Activated T-helper 1 cell treated with anti-CD3 and anti-CD28 coated beads, Interleukin-12 subunit alpha, Interleukin-12 subunit beta, Interleukin-2, Interleukin-4 antibody, amounts not matched to agents 30 ng/mL and 10 ng/mL and 1 ng/mL, durations not matched to agents 14 hours and 24 hours and 36 hours (primary cell): ENCODE measurements at regions not wholly inside any gene's neighbourhood (a gene's known extent, or its start where the extent isn't known, plus 50 kb on each side); places are given as distances from the start of the nearest gene placed in this dataset.

Source experiments
- DNase-seq: peaks from one replicate; pipeline ENCODE4 v3.0.0; 2021; ENCODE audit warnings: low spot score
- H3K27ac Mint-ChIP-seq: one replicate; pipeline ENCODE4 v1.8.0; 2021; ENCODE audit warnings: mild to moderate bottlenecking, mixed read lengths
- H3K27me3 Mint-ChIP-seq: one replicate; pipeline ENCODE4 v1.8.0; 2022; ENCODE audit warnings: mild to moderate bottlenecking, moderate library complexity, mixed read lengths; ENCODE audit not compliant: insufficient read depth
- H3K36me3 Mint-ChIP-seq: one replicate; pipeline ENCODE4 v1.8.0; 2021; ENCODE audit warnings: low read depth, mixed read lengths
- H3K4me1 Mint-ChIP-seq: one replicate; pipeline ENCODE4 v1.8.0; 2021; ENCODE audit warnings: low read depth, mixed read lengths
- H3K4me3 Mint-ChIP-seq: one replicate; pipeline ENCODE4 v1.8.0; 2021; ENCODE audit warnings: mild to moderate bottlenecking, moderate library complexity, mixed read lengths
- H3K9me3 Mint-ChIP-seq: one replicate; pipeline ENCODE4 v1.8.0; 2021; ENCODE audit warnings: mixed read lengths
- intact Hi-C: fragments of 100-400 bp; cut with micrococcal nuclease; formaldehyde crosslinking; loops from one replicate; pipeline ENCODE4 v1.15.1; 2024

GRCh38 chr5:89968958-89969381 is 440.6 kb downstream of the CETN3 start:
- intact Hi-C loops = no loop called here
- DNase-seq = no peak
- no peaks in the 10 kb centered on the region for H3K27me3 Mint-ChIP-seq
- H3K4me3 Mint-ChIP-seq = no peak overlapping the region
- H3K27ac Mint-ChIP-seq = no peak overlapping the region
- no peaks in the 10 kb centered on the region for H3K36me3 Mint-ChIP-seq
- H3K4me1 Mint-ChIP-seq = no peaks in the 10 kb centered on the region
- H3K9me3 Mint-ChIP-seq = no peaks in the 10 kb centered on the region

- Mint-ChIP-seq H3K9me3 (no peaks in the 10 kb centered on the region), H3K4me3 (no peak overlapping the region), H3K36me3 (no peaks in the 10 kb centered on the region), H3K27me3 (no peaks in the 10 kb centered on the region), H3K27ac (no peak overlapping the region), H3K4me1 (no peaks in the 10 kb centered on the region)
- intact Hi-C loops = no loop called here
- DNase-seq = no peak
These were observed 441.6 kb downstream of the CETN3 start for GRCh38 chr5:89967771-89968444.

- DNase-seq = no peak
- Mint-ChIP-seq H3K4me3 (no peak overlapping the region), H3K27me3 (no peaks in the 10 kb centered on the region), H3K9me3 (no peaks in the 10 kb centered on the region), H3K36me3 (no peaks in the 10 kb centered on the region), H3K27ac (no peak overlapping the region), H3K4me1 (no peaks in the 10 kb centered on the region)
- intact Hi-C loops = no loop called here
These were observed 452.7 kb downstream of the CETN3 start for GRCh38 chr5:89956838-89957237.

- Mint-ChIP-seq H3K36me3 (no peaks in the 10 kb centered on the region), H3K4me3 (no peak overlapping the region), H3K9me3 (no peaks in the 10 kb centered on the region), H3K27ac (no peak overlapping the region), H3K4me1 (no peaks in the 10 kb centered on the region), H3K27me3 (no peaks in the 10 kb centered on the region)
- intact Hi-C loops = no loop called here
- DNase-seq = no peak
These were observed 454.6 kb downstream of the CETN3 start for GRCh38 chr5:89954916-89955315.

GRCh38 chr5:89951876-89952275 is 457.7 kb downstream of the CETN3 start:
- H3K4me3 Mint-ChIP-seq = no peak overlapping the region
- no peaks in the 10 kb centered on the region for H3K9me3 Mint-ChIP-seq
- no peak for DNase-seq
- no peaks in the 10 kb centered on the region for H3K27me3 Mint-ChIP-seq
- no peaks in the 10 kb centered on the region for H3K36me3 Mint-ChIP-seq
- H3K27ac Mint-ChIP-seq = no peak overlapping the region
- H3K4me1 Mint-ChIP-seq = no peaks in the 10 kb centered on the region
- intact Hi-C loops = no loop called here

- intact Hi-C loops = no loop called here
- Mint-ChIP-seq H3K4me3 (no peak overlapping the region), H3K4me1 (no peaks in the 10 kb centered on the region)
These were observed 459.3 kb downstream of the CETN3 start for GRCh38 chr5:89950234-89950633.

GRCh38 chr5:89948977-89949376 is 460.6 kb downstream of the CETN3 start:
- Mint-ChIP-seq H3K9me3 (no peaks in the 10 kb centered on the region), H3K36me3 (no peaks in the 10 kb centered on the region), H3K27me3 (no peaks in the 10 kb centered on the region), H3K27ac (no peak overlapping the region), H3K4me1 (no peaks in the 10 kb centered on the region), H3K4me3 (no peak overlapping the region)
- intact Hi-C loops = no loop called here
- DNase-seq = no peak

More at GRCh38 chr5:89950234-89950633, 459.3 kb downstream of the CETN3 start:
- Mint-ChIP-seq H3K36me3 (no peaks in the 10 kb centered on the region), H3K27me3 (no peaks in the 10 kb centered on the region), H3K27ac (no peak overlapping the region), H3K9me3 (no peaks in the 10 kb centered on the region)
- DNase-seq = no peak

GRCh38 chr5:89946916-89947315 is 462.6 kb downstream of the CETN3 start:
- H3K4me3 Mint-ChIP-seq = no peak overlapping the region
- H3K27ac Mint-ChIP-seq = no peak overlapping the region
- no peak for DNase-seq
- no peaks in the 10 kb centered on the region for H3K27me3 Mint-ChIP-seq
- no peaks in the 10 kb centered on the region for H3K4me1 Mint-ChIP-seq
- no peaks in the 10 kb centered on the region for H3K36me3 Mint-ChIP-seq
- intact Hi-C loops = no loop called here
- H3K9me3 Mint-ChIP-seq = no peaks in the 10 kb centered on the region

GRCh38 chr5:89946508-89946907 is 463.0 kb downstream of the CETN3 start:
- H3K27ac Mint-ChIP-seq = no peak overlapping the region
- H3K4me1 Mint-ChIP-seq = no peaks in the 10 kb centered on the region
- no peak overlapping the region for H3K4me3 Mint-ChIP-seq
- H3K36me3 Mint-ChIP-seq = no peaks in the 10 kb centered on the region
- H3K9me3 Mint-ChIP-seq = no peaks in the 10 kb centered on the region
- intact Hi-C loops = no loop called here
- H3K27me3 Mint-ChIP-seq = no peaks in the 10 kb centered on the region
- no peak for DNase-seq

GRCh38 chr5:89942171-89942570 is 467.4 kb downstream of the CETN3 start:
- no peaks in the 10 kb centered on the region for H3K4me1 Mint-ChIP-seq
- H3K27me3 Mint-ChIP-seq = no peaks in the 10 kb centered on the region
- DNase-seq = no peak
- intact Hi-C loops = no loop called here
- H3K27ac Mint-ChIP-seq = no peak overlapping the region
- no peaks in the 10 kb centered on the region for H3K9me3 Mint-ChIP-seq
- no peaks in the 10 kb centered on the region for H3K36me3 Mint-ChIP-seq
- no peak overlapping the region for H3K4me3 Mint-ChIP-seq

- Mint-ChIP-seq H3K4me1 (no peaks in the 10 kb centered on the region), H3K27me3 (no peaks in the 10 kb centered on the region), H3K27ac (no peak overlapping the region), H3K9me3 (no peaks in the 10 kb centered on the region), H3K4me3 (no peak overlapping the region), H3K36me3 (no peaks in the 10 kb centered on the region)
- intact Hi-C loops = no loop called here
- no peak for DNase-seq
These were observed 473.0 kb downstream of the CETN3 start for GRCh38 chr5:89936576-89936975.

- intact Hi-C loops = no loop called here
- no peaks in the 10 kb centered on the region for H3K36me3 Mint-ChIP-seq
These were observed 475.5 kb downstream of the CETN3 start for GRCh38 chr5:89934069-89934468.

GRCh38 chr5:89932771-89933181 is 476.8 kb downstream of the CETN3 start:
- no peaks in the 10 kb centered on the region for H3K36me3 Mint-ChIP-seq
- H3K9me3 Mint-ChIP-seq = no peaks in the 10 kb centered on the region
- H3K4me1 Mint-ChIP-seq = no peaks in the 10 kb centered on the region
- H3K27ac Mint-ChIP-seq = no peak overlapping the region
- H3K27me3 Mint-ChIP-seq = no peaks in the 10 kb centered on the region
- intact Hi-C loops = no loop called here
- DNase-seq = no peak
- no peak overlapping the region for H3K4me3 Mint-ChIP-seq

More at GRCh38 chr5:89934069-89934468, 475.5 kb downstream of the CETN3 start:
- Mint-ChIP-seq H3K27me3 (no peaks in the 10 kb centered on the region), H3K4me1 (no peaks in the 10 kb centered on the region), H3K9me3 (no peaks in the 10 kb centered on the region), H3K27ac (no peak overlapping the region), H3K4me3 (no peak overlapping the region)
- no peak for DNase-seq
